H9 (cell line): ENCODE measurements at regions not wholly inside any gene's neighbourhood (a gene's known extent, or its start where the extent isn't known, plus 50 kb on each side); places are given as distances from the start of the nearest gene placed in this dataset.

Source experiments
- DNase-seq: peaks from one replicate; pipeline ENCODE4 v3.0.0-alpha.2; 2017
- H2AFZ ChIP-seq: one replicate; pipeline ENCODE4 v1.6.1; 2013; ENCODE audit warnings: mild to moderate bottlenecking, low read length, control low read depth, moderate library complexity
- H2AK5ac ChIP-seq: 2 replicates; pipeline ENCODE4 v1.6.1; 2013; ENCODE audit warnings: low read length, control low read depth, mixed read lengths; ENCODE audit not compliant: insufficient read length
- H2BK120ac ChIP-seq: one replicate; pipeline ENCODE4 v1.6.1; 2013; ENCODE audit warnings: low read depth, mild to moderate bottlenecking, low read length, control low read depth, inconsistent platforms; ENCODE audit not compliant: poor library complexity, severe bottlenecking
- H2BK12ac ChIP-seq: 2 replicates; pipeline ENCODE4 v1.6.1; 2013; ENCODE audit warnings: low read length, control low read depth, mixed read lengths, low read depth; ENCODE audit not compliant: insufficient read length
- H2BK15ac ChIP-seq: 2 replicates; pipeline ENCODE4 v1.6.1; 2013; ENCODE audit warnings: low read depth, low read length, control low read depth
- H2BK20ac ChIP-seq: one replicate; pipeline ENCODE4 v1.6.1; 2013; ENCODE audit warnings: low read depth, mild to moderate bottlenecking, low read length, control low read depth, inconsistent platforms; ENCODE audit not compliant: poor library complexity, severe bottlenecking
- H2BK5ac ChIP-seq: 2 replicates; pipeline ENCODE4 v1.6.1; 2013; ENCODE audit warnings: low read length, control low read depth, mixed read lengths; ENCODE audit not compliant: insufficient read length
- H3K14ac ChIP-seq: 2 replicates; pipeline ENCODE4 v1.6.1; 2013; ENCODE audit warnings: low read length, control low read depth; ENCODE audit not compliant: insufficient read depth
- H3K18ac ChIP-seq: 2 replicates; pipeline ENCODE4 v1.6.1; 2013; ENCODE audit warnings: low read depth, mild to moderate bottlenecking, mixed read lengths, low read length, control low read depth; ENCODE audit not compliant: insufficient read length
- H3K23ac ChIP-seq: 2 replicates; pipeline ENCODE4 v1.6.1; 2013; ENCODE audit warnings: low read length, control low read depth, mixed read lengths, low read depth; ENCODE audit not compliant: insufficient read length
- H3K23me2 ChIP-seq: 2 replicates; pipeline ENCODE4 v1.6.1; 2013; ENCODE audit warnings: low read depth, mild to moderate bottlenecking, mixed read lengths, low read length, control low read depth; ENCODE audit not compliant: insufficient read length, poor library complexity, severe bottlenecking
- H3K27ac ChIP-seq: 2 replicates; pipeline ENCODE4 v1.5.1; 2013; ENCODE audit warnings: low read length, control low read depth, mixed read lengths, low read depth; ENCODE audit not compliant: insufficient read length
- H3K27me3 ChIP-seq: 2 replicates; pipeline ENCODE4 v1.6.1; 2013; ENCODE audit warnings: low read length, control low read depth, inconsistent platforms; ENCODE audit not compliant: insufficient read depth
- H3K4ac ChIP-seq: 2 replicates; pipeline ENCODE4 v1.6.1; 2013; ENCODE audit warnings: low read depth, mild to moderate bottlenecking, control low read depth, inconsistent platforms, low read length, moderate library complexity
- H3K4me1 ChIP-seq: 2 replicates; pipeline ENCODE4 v1.6.1; 2013; ENCODE audit warnings: low read length, control low read depth, inconsistent platforms; ENCODE audit not compliant: insufficient read depth
- H3K4me2 ChIP-seq: 2 replicates; pipeline ENCODE4 v1.6.1; 2013; ENCODE audit warnings: low read length, control low read depth, mixed read lengths; ENCODE audit not compliant: insufficient read length, insufficient read depth
- H3K56ac ChIP-seq: 2 replicates; pipeline ENCODE4 v1.6.1; 2013; ENCODE audit warnings: low read depth, mild to moderate bottlenecking, mixed read lengths, low read length, control low read depth; ENCODE audit not compliant: insufficient read length
- H3K79me1 ChIP-seq: 2 replicates; pipeline ENCODE4 v1.6.1; 2013; ENCODE audit warnings: low read depth, mild to moderate bottlenecking, moderate library complexity, low read length, control low read depth, inconsistent platforms; ENCODE audit not compliant: insufficient read depth, poor library complexity, severe bottlenecking
- H3K79me2 ChIP-seq: 2 replicates; pipeline ENCODE4 v1.6.1; 2013; ENCODE audit warnings: low read length, control low read depth, inconsistent platforms; ENCODE audit not compliant: insufficient read depth
- H3K9ac ChIP-seq: 2 replicates; pipeline ENCODE4 v1.6.1; 2013; ENCODE audit warnings: low read length, control low read depth, mixed read lengths; ENCODE audit not compliant: insufficient read length; ENCODE audit errors: extremely low read depth
- H3K9me3 ChIP-seq: one replicate; pipeline ENCODE4 v1.6.1; 2013; ENCODE audit warnings: low read depth, low read length, inconsistent platforms; ENCODE audit not compliant: control insufficient read depth
- H3T11ph ChIP-seq: one replicate; pipeline ENCODE4 v1.6.1; 2013; ENCODE audit warnings: mild to moderate bottlenecking, low read length, control low read depth, inconsistent platforms
- H4K20me1 ChIP-seq: one replicate; pipeline ENCODE4 v1.6.1; 2013; ENCODE audit not compliant: control insufficient read depth, insufficient read length, insufficient read depth
- H4K5ac ChIP-seq: 2 replicates; pipeline ENCODE4 v1.6.1; 2013; ENCODE audit warnings: low read depth, mild to moderate bottlenecking, mixed read lengths, low read length, control low read depth; ENCODE audit not compliant: insufficient read length
- H4K8ac ChIP-seq: replicated peaks from 2 replicates; pipeline ENCODE4 v1.6.1; 2013; ENCODE audit warnings: low read length, control low read depth, mixed read lengths, low read depth; ENCODE audit not compliant: insufficient read length
- H4K91ac ChIP-seq: 2 replicates; pipeline ENCODE4 v1.6.1; 2013; ENCODE audit warnings: low read depth, mild to moderate bottlenecking, moderate library complexity, mixed read lengths, low read length, control low read depth; ENCODE audit not compliant: insufficient read length
- H3K27ac Mint-ChIP-seq, 3 experiments: 2 replicates in 2 of 3; 3 replicates in 1 of 3; pipeline ENCODE4 v1.8.0; 2020 to 2021; ENCODE audit warnings: mixed read lengths in 3 of 3, mild to moderate bottlenecking in 1 of 3, moderate library complexity in 1 of 3
- H3K27me3 Mint-ChIP-seq: 2 replicates; pipeline ENCODE4 v1.8.0; 2021; ENCODE audit warnings: low read depth, mild to moderate bottlenecking, moderate library complexity, mixed read lengths
- H3K36me3 Mint-ChIP-seq, 3 experiments: 2 replicates in 2 of 3; 3 replicates in 1 of 3; pipeline ENCODE4 v1.8.0; 2020 to 2021; ENCODE audit warnings: low read depth in 3 of 3, mixed read lengths in 3 of 3; ENCODE audit not compliant: insufficient read depth in 1 of 3
- H3K4me1 Mint-ChIP-seq, 2 experiments: 2 replicates each; pipeline ENCODE4 v1.8.0; 2020; ENCODE audit warnings: mixed read lengths in 2 of 2
- H3K4me3 Mint-ChIP-seq, 2 experiments: 2 replicates in 1 of 2; 3 replicates in 1 of 2; pipeline ENCODE4 v1.8.0; 2020 to 2021; ENCODE audit warnings: mild to moderate bottlenecking in 2 of 2, mixed read lengths in 2 of 2, moderate library complexity in 1 of 2
- H3K9me3 Mint-ChIP-seq, 2 experiments: 2 replicates in 1 of 2; 3 replicates in 1 of 2; pipeline ENCODE4 v1.8.0; 2020; ENCODE audit warnings: mild to moderate bottlenecking in 2 of 2, mixed read lengths in 2 of 2, moderate library complexity in 1 of 2
- CTCF ChIP-seq: fragments of 200-600 bp; sonication (generic); conservative IDR thresholded peaks from 3 replicates; pipeline ENCODE4 v1.8.0; 2021; ENCODE audit warnings: antibody characterized with exemption, mild to moderate bottlenecking
- WGBS: extraction: QIAGEN DNeasy Blood & Tissue Kit; methylation state at CpG from one replicate; pipeline ENCODE4 v1.1.7; 2013; ENCODE audit warnings: missing lambda C conversion rate, low lambda C conversion rate, mixed read lengths; ENCODE audit not compliant: insufficient read length; ENCODE audit errors: extremely low coverage; 5-methylcytosine and 5-hydroxymethylcytosine counted together

- TF ChIP-seq CTCF: no peak
- no peaks in the 10 kb centered on the region; a peak in 1 of 7 replicates for H3K36me3 Mint-ChIP-seq
Measured at GRCh38 chr2:230650585-230651137, 62.0 kb upstream of the CAB39 start.

More at GRCh38 chr2:230650585-230651137, 62.0 kb upstream of the CAB39 start:
- no peak overlapping the region for H2AFZ ChIP-seq
- no peak overlapping the region for H2BK12ac ChIP-seq
- H3K18ac ChIP-seq: no peak overlapping the region
- H4K8ac ChIP-seq: no peak overlapping the region
- no peak overlapping the region for H4K91ac ChIP-seq
- no peaks in the 10 kb centered on the region for H4K20me1 ChIP-seq
- H3K4me3 Mint-ChIP-seq: no peak overlapping the region
- no peak overlapping the region for H4K5ac ChIP-seq
- H3K27me3 Mint-ChIP-seq: no peaks in the 10 kb centered on the region; the same call in 1 of the 2 replicates
- H3K23ac ChIP-seq: no peak overlapping the region
- H3K4ac ChIP-seq: no peak overlapping the region
- H3K4me1 ChIP-seq: no peaks in the 10 kb centered on the region
- no peak overlapping the region for H3T11ph ChIP-seq
- H3K79me2 ChIP-seq: no peaks in the 10 kb centered on the region; the same call in 1 of the 2 replicates
- H3K27ac Mint-ChIP-seq: no peak overlapping the region
- H3K4me2 ChIP-seq: no peak overlapping the region
- H2BK15ac ChIP-seq: no peak overlapping the region
- H3K27me3 ChIP-seq: no peaks in the 10 kb centered on the region
- H2BK20ac ChIP-seq: no peak overlapping the region
- H2BK120ac ChIP-seq: no peak overlapping the region
- H2BK5ac ChIP-seq: no peak overlapping the region
- H3K9me3 Mint-ChIP-seq: peaks cover 0 to 5% of the 10 kb centered on the region in 2 experiments; a peak in 1 of 5 replicates
- no peak for DNase-seq
- H3K9me3 ChIP-seq: no peaks in the 10 kb centered on the region
- H3K27ac ChIP-seq: no peak overlapping the region
- H3K9ac ChIP-seq: no peak overlapping the region
- no peak overlapping the region for H2AK5ac ChIP-seq
- no peak overlapping the region for H3K56ac ChIP-seq
- H3K79me1 ChIP-seq: no peaks in the 10 kb centered on the region
- no peaks in the 10 kb centered on the region for H3K23me2 ChIP-seq
- H3K14ac ChIP-seq: no peak overlapping the region
- WGBS: no CpG with 5 or more reads among the region's 7 CpGs
- H3K4me1 Mint-ChIP-seq: peaks cover 15 to 18% of the 10 kb centered on the region in 2 experiments
